ENCODE measurements at regions not wholly inside any gene's neighbourhood (a gene's known extent, or its start where the extent isn't known, plus 50 kb on each side); places are given as distances from the start of the nearest gene placed in this dataset.

DNA sequence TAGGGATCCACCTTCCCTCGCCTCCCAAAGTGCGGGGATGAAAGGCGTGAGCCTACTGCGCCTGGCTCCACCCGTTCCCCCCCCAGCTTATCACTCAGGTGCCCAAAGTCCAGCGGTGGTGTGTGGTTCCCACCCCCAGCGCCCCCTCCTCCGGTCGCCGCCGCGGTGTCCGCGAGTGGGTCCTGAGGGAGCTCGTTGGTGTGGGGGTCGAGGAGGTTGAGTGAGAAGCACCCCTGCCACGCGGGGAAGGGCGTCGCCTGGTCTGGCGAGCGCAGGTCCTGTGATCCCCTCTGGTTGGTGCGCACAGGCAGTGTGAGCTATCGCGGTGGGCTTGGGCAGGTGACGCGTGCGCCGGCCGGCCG lies 3900.6 kb upstream of the OR11H1 start:
- TF ChIP-seq, protein P1, sequence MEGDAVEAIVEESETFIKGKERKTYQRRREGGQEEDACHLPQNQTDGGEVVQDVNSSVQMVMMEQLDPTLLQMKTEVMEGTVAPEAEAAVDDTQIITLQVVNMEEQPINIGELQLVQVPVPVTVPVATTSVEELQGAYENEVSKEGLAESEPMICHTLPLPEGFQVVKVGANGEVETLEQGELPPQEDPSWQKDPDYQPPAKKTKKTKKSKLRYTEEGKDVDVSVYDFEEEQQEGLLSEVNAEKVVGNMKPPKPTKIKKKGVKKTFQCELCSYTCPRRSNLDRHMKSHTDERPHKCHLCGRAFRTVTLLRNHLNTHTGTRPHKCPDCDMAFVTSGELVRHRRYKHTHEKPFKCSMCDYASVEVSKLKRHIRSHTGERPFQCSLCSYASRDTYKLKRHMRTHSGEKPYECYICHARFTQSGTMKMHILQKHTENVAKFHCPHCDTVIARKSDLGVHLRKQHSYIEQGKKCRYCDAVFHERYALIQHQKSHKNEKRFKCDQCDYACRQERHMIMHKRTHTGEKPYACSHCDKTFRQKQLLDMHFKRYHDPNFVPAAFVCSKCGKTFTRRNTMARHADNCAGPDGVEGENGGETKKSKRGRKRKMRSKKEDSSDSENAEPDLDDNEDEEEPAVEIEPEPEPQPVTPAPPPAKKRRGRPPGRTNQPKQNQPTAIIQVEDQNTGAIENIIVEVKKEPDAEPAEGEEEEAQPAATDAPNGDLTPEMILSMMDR (IDR thresholded peaks at IDR 0.05): no peak
- no peak for TF ChIP-seq ZFX (IDR thresholded peaks at IDR 0.05; ENCODE audit: borderline replicate concordance)

All from 22Rv1 (cell line).